Transverse colon (tissue), 4 donors: ENCODE measurements at regions not wholly inside any gene's neighbourhood (a gene's known extent, or its start where the extent isn't known, plus 50 kb on each side); places are given as distances from the start of the nearest gene placed in this dataset.

Source experiments
- EP300 ChIP-seq: sonication (generic); formaldehyde crosslinking; IDR thresholded peaks from one replicate; pipeline ENCODE4 v1.6.1; 2017; ENCODE audit warnings: antibody characterized with exemption, low read depth
- POLR2A ChIP-seq: fragments of 450-650 bp; IDR thresholded peaks from one replicate; pipeline ENCODE4 v1.6.1; 2016; ENCODE audit warnings: antibody characterized with exemption, mild to moderate bottlenecking, moderate library complexity
- POLR2AphosphoS5 ChIP-seq, 3 donors: sonication (generic); formaldehyde crosslinking; IDR thresholded peaks; one replicate each; pipeline ENCODE4 v1.6.1; 2016; ENCODE audit warnings: antibody characterized with exemption in 3 of 3
- TF ChIP-seq, protein P1 (sequence below), 5 experiments: fragments of 200-600 bp in 3 of 5; fragments of 450-650 bp in 2 of 5; sonication (generic) in 3 of 5; IDR thresholded peaks; 1 replicate in 2 of 5; 2 replicates in 3 of 5; pipeline ENCODE4 v1.5.1; 2016 to 2017; ENCODE audit warnings: antibody characterized with exemption in 5 of 5, inconsistent platforms in 3 of 5, mild to moderate bottlenecking in 2 of 5, moderate library complexity in 1 of 5

GRCh38 chr1:106698660-106699059 is 357.8 kb upstream of the PRMT6 start:
- TF ChIP-seq, protein P1, sequence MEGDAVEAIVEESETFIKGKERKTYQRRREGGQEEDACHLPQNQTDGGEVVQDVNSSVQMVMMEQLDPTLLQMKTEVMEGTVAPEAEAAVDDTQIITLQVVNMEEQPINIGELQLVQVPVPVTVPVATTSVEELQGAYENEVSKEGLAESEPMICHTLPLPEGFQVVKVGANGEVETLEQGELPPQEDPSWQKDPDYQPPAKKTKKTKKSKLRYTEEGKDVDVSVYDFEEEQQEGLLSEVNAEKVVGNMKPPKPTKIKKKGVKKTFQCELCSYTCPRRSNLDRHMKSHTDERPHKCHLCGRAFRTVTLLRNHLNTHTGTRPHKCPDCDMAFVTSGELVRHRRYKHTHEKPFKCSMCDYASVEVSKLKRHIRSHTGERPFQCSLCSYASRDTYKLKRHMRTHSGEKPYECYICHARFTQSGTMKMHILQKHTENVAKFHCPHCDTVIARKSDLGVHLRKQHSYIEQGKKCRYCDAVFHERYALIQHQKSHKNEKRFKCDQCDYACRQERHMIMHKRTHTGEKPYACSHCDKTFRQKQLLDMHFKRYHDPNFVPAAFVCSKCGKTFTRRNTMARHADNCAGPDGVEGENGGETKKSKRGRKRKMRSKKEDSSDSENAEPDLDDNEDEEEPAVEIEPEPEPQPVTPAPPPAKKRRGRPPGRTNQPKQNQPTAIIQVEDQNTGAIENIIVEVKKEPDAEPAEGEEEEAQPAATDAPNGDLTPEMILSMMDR (IDR thresholded peaks at IDR 0.05) = no peak
- TF ChIP-seq EP300 = no peak
- TF ChIP-seq POLR2A = no peak
- TF ChIP-seq POLR2AphosphoS5 (IDR thresholded peaks at IDR 0.05) = no peak
